Prostate gland (tissue), 2 donors: ENCODE measurements at regions not wholly inside any gene's neighbourhood (a gene's known extent, or its start where the extent isn't known, plus 50 kb on each side); places are given as distances from the start of the nearest gene placed in this dataset.

Source experiments
- DNase-seq: peaks from one replicate; pipeline ENCODE4 v3.0.0-alpha.2; 2019; ENCODE audit warnings: low spot score
- H3K27ac ChIP-seq, 2 donors: fragments of 200-600 bp; sonication (generic); 2 replicates each; pipeline ENCODE4 v1.5.1; 2017 to 2019
- H3K27me3 ChIP-seq: fragments of 200-600 bp; sonication (generic); replicated peaks from 2 replicates; pipeline ENCODE4 v1.5.1; 2019; ENCODE audit not compliant: insufficient read depth
- H3K36me3 ChIP-seq, 2 donors: fragments of 200-600 bp; sonication (generic); 1 replicate in 1 of 2; 2 replicates in 1 of 2; pipeline versions ENCODE4 v1.5.1 to v1.8.1; 2017 to 2019
- H3K4me1 ChIP-seq: fragments of 200-600 bp; sonication (generic); replicated peaks from 2 replicates; pipeline ENCODE4 v1.5.1; 2019
- H3K4me3 ChIP-seq, 2 donors: fragments of 200-600 bp; sonication (generic); 2 replicates each; pipeline ENCODE4 v1.5.1; 2017 to 2019
- H3K9me3 ChIP-seq: fragments of 200-600 bp; sonication (generic); 2 replicates; pipeline ENCODE4 v1.5.1; 2017
- CTCF ChIP-seq, 4 experiments: fragments of 200-600 bp in 2 of 4; fragments of 450-650 bp in 2 of 4; sonication (generic) in 2 of 4; IDR thresholded peaks; 1 replicate in 3 of 4; 2 replicates in 1 of 4; pipeline ENCODE4 v1.5.1; 2016 to 2019; ENCODE audit warnings: antibody characterized with exemption in 4 of 4, mild to moderate bottlenecking in 2 of 4, moderate library complexity in 2 of 4
- POLR2A ChIP-seq: fragments of 450-650 bp; IDR thresholded peaks from one replicate; pipeline ENCODE4 v1.6.1; 2016; ENCODE audit warnings: antibody characterized with exemption, mild to moderate bottlenecking
- POLR2AphosphoS5 ChIP-seq: sonication (generic); formaldehyde crosslinking; IDR thresholded peaks from one replicate; pipeline ENCODE4 v1.6.1; 2017; ENCODE audit warnings: antibody characterized with exemption
- WGBS: methylation state at CpG from one replicate; pipeline ENCODE4 v1.1.5; 2018; 5-methylcytosine and 5-hydroxymethylcytosine counted together
- intact Hi-C: fragments of 100-400 bp; cut with DNase I; formaldehyde crosslinking; loops from one replicate; pipeline ENCODE4 v1.14.2; 2022

GRCh38 chr4:173765751-173766150, 235.7 kb upstream of the HAND2 start:
- no peaks in the 10 kb centered on the region for H3K4me1 ChIP-seq
- no peak for TF ChIP-seq CTCF (IDR thresholded peaks at IDR 0.05)
- no peak for TF ChIP-seq POLR2AphosphoS5
- no peak for TF ChIP-seq POLR2A
- H3K36me3 ChIP-seq, result no peaks in the 10 kb centered on the region
- H3K27ac ChIP-seq, result no peak overlapping the region
- no peak overlapping the region for H3K4me3 ChIP-seq
- DNase-seq, result no peak
- H3K27me3 ChIP-seq, result no peaks in the 10 kb centered on the region
- intact Hi-C loops, result no loop called here
- WGBS, result 69% methylated on average over 4 of the region's 4 CpGs
- H3K9me3 ChIP-seq, result no peaks in the 10 kb centered on the region

GRCh38 chr4:173763389-173763788, 233.4 kb upstream of the HAND2 start:
- Histone ChIP-seq H3K4me3 (no peak overlapping the region), H3K27me3 (no peaks in the 10 kb centered on the region), H3K36me3 (no peaks in the 10 kb centered on the region), H3K4me1 (no peaks in the 10 kb centered on the region), H3K27ac (no peak overlapping the region), H3K9me3 (no peaks in the 10 kb centered on the region)
- no peak for TF ChIP-seq CTCF (IDR thresholded peaks at IDR 0.05)
- TF ChIP-seq POLR2A, result no peak
- TF ChIP-seq POLR2AphosphoS5, result no peak
- intact Hi-C loops, result no loop called here
- DNase-seq, result no peak
- WGBS, result 73% methylated on average over 4 of the region's 4 CpGs

GRCh38 chr4:173761938-173762337, 231.9 kb upstream of the HAND2 start:
- Histone ChIP-seq H3K36me3 (no peaks in the 10 kb centered on the region), H3K4me3 (no peak overlapping the region), H3K9me3 (no peaks in the 10 kb centered on the region), H3K27me3 (no peaks in the 10 kb centered on the region), H3K4me1 (no peaks in the 10 kb centered on the region), H3K27ac (no peak overlapping the region)
- 83% methylated on average over 5 of the region's 5 CpGs for WGBS
- intact Hi-C loops, result no loop called here
- DNase-seq, result no peak
- TF ChIP-seq POLR2A (no peak), CTCF (IDR thresholded peaks at IDR 0.05) (no peak), POLR2AphosphoS5 (no peak)

GRCh38 chr4:173761236-173761635, 231.2 kb upstream of the HAND2 start:
- intact Hi-C loops, result no loop called here
- WGBS, result 86% methylated on average over 5 of the region's 5 CpGs
- no peak overlapping the region for H3K27ac ChIP-seq
- H3K36me3 ChIP-seq, result no peaks in the 10 kb centered on the region
- H3K4me3 ChIP-seq, result no peak overlapping the region
- DNase-seq, result no peak
- TF ChIP-seq CTCF (IDR thresholded peaks at IDR 0.05) (no peak), POLR2AphosphoS5 (no peak), POLR2A (no peak)
- no peaks in the 10 kb centered on the region for H3K27me3 ChIP-seq
- H3K4me1 ChIP-seq, result no peaks in the 10 kb centered on the region
- H3K9me3 ChIP-seq, result no peaks in the 10 kb centered on the region

GRCh38 chr4:173758132-173758531, 228.1 kb upstream of the HAND2 start:
- 54% methylated on average over 1 of the region's 1 CpG for WGBS
- no peak for DNase-seq
- H3K9me3 ChIP-seq, result no peaks in the 10 kb centered on the region
- TF ChIP-seq POLR2AphosphoS5 (no peak), CTCF (IDR thresholded peaks at IDR 0.05) (no peak), POLR2A (no peak)
- no peak overlapping the region for H3K4me3 ChIP-seq
- intact Hi-C loops, result no loop called here
- H3K4me1 ChIP-seq, result no peaks in the 10 kb centered on the region
- H3K27me3 ChIP-seq, result no peaks in the 10 kb centered on the region
- no peak overlapping the region for H3K27ac ChIP-seq
- no peaks in the 10 kb centered on the region for H3K36me3 ChIP-seq
